ENCODE measurements at regions not wholly inside any gene's neighbourhood (a gene's known extent, or its start where the extent isn't known, plus 50 kb on each side); places are given as distances from the start of the nearest gene placed in this dataset.
A peak's percentile ranks its signal among the peaks of the same experiment; 100 is the strongest.

- H3K27ac ChIP-seq, result no peak overlapping the region
- 36 to 100% (median 60%) methylated on average over 1 to 2 of the region's 2 CpGs; no CpG with 5 or more reads in 3 of the 10 experiments for WGBS, 10 experiments
- ATAC-seq (replicated peaks in 6 of 8), result no peak
- H3K4me3 ChIP-seq, result no peak overlapping the region
- in situ Hi-C loops (cut with MboI; ENCODE audit: low pct_unique_long_range_greater_than_20kb in 2 of 9, low sequenced_read_pairs in 9 of 9, unreplicated experiment in 9 of 9), result no loop called here
- H3K4me1 ChIP-seq (replicated peaks in 1 of 2), result peaks cover 0 to 14% of the 10 kb centered on the region in 2 donors
Observed at GRCh38 chr5:31114817-31115216, 78.7 kb upstream of the CDH6 start.

GRCh38 chr5:31113666-31114350, 79.7 kb upstream of the CDH6 start:
- Histone ChIP-seq H3K4me1 (replicated peaks in 1 of 2) (peaks cover 0 to 14% of the 10 kb centered on the region in 2 donors), H3K27ac (no peak overlapping the region), H3K4me3 (no peak overlapping the region)
- in situ Hi-C loops (cut with MboI; ENCODE audit: low pct_unique_long_range_greater_than_20kb in 2 of 9, low sequenced_read_pairs in 9 of 9, unreplicated experiment in 9 of 9), result no loop called here
- ATAC-seq (replicated peaks in 6 of 8), result no peak
- WGBS, 10 experiments, result 0 to 100% (median 0%) methylated on average over 1 of the region's 1 CpG; no CpG with 5 or more reads in 5 of the 10 experiments

GRCh38 chr5:31113101-31113500, 80.4 kb upstream of the CDH6 start:
- Histone ChIP-seq H3K27ac (no peak overlapping the region), H3K4me1 (replicated peaks in 1 of 2) (peaks cover 0 to 14% of the 10 kb centered on the region in 2 donors), H3K4me3 (no peak overlapping the region)
- ATAC-seq (replicated peaks in 6 of 8), result no peak
- in situ Hi-C loops (cut with MboI; ENCODE audit: low pct_unique_long_range_greater_than_20kb in 2 of 9, low sequenced_read_pairs in 9 of 9, unreplicated experiment in 9 of 9), result no loop called here
- WGBS, 10 experiments, result 0 to 90% (median 79%) methylated on average over 2 to 3 of the region's 3 CpGs; no CpG with 5 or more reads in 1 of the 10 experiments

GRCh38 chr5:31107091-31107518, 86.4 kb upstream of the CDH6 start:
- in situ Hi-C loops (cut with MboI; ENCODE audit: low pct_unique_long_range_greater_than_20kb in 2 of 9, low sequenced_read_pairs in 9 of 9, unreplicated experiment in 9 of 9), result no loop called here
- 0 to 10% (median 0%) methylated on average over 1 to 2 of the region's 2 CpGs; no CpG with 5 or more reads in 1 of the 10 experiments for whole genome bisulfite sequencing, 10 experiments
- ATAC-seq (replicated peaks in 6 of 8), result peak in 3 of 8 experiments; percentile 20 to 57 (median 44)
- peaks cover 10 to 27% of the 10 kb centered on the region in 2 donors for H3K4me1 ChIP-seq (replicated peaks in 1 of 2)
- H3K27ac ChIP-seq, result no peak overlapping the region
- H3K4me3 ChIP-seq, result no peak overlapping the region

- no peak overlapping the region for H3K4me3 ChIP-seq
- WGBS, 10 experiments, result 0 to 40% (median 8%) methylated on average over 1 to 4 of the region's 4 CpGs; no CpG with 5 or more reads in 1 of the 10 experiments
- peaks cover 10 to 27% of the 10 kb centered on the region in 2 donors for H3K4me1 ChIP-seq (replicated peaks in 1 of 2)
- H3K27ac ChIP-seq, result no peak overlapping the region
- peak in 4 of 8 experiments; percentile 64 to 76 (median 68) for ATAC-seq (replicated peaks in 6 of 8)
- in situ Hi-C loops (cut with MboI; ENCODE audit: low pct_unique_long_range_greater_than_20kb in 2 of 9, low sequenced_read_pairs in 9 of 9, unreplicated experiment in 9 of 9), result no loop called here
Observed at GRCh38 chr5:31106691-31107090, 86.8 kb upstream of the CDH6 start.

- ATAC-seq (replicated peaks in 6 of 8), result peak in 5 of 8 experiments; percentile 61 to 75 (median 66)
- in situ Hi-C loops (cut with MboI; ENCODE audit: low pct_unique_long_range_greater_than_20kb in 2 of 9, low sequenced_read_pairs in 9 of 9, unreplicated experiment in 9 of 9), result no loop called here
- H3K4me3 ChIP-seq, result no peak overlapping the region
- H3K27ac ChIP-seq, result no peak overlapping the region
- WGBS, 10 experiments, result 0 to 81% (median 57%) methylated on average over 1 to 2 of the region's 2 CpGs; no CpG with 5 or more reads in 4 of the 10 experiments
- peaks cover 10 to 27% of the 10 kb centered on the region in 2 donors for H3K4me1 ChIP-seq (replicated peaks in 1 of 2)
Observed at GRCh38 chr5:31106278-31106677, 87.2 kb upstream of the CDH6 start.

GRCh38 chr5:31104775-31105174, 88.7 kb upstream of the CDH6 start:
- 17 to 100% (median 75%) methylated on average over 1 to 3 of the region's 4 CpGs; no CpG with 5 or more reads in 3 of the 10 experiments for WGBS, 10 experiments
- Histone ChIP-seq H3K27ac (no peak overlapping the region), H3K4me1 (replicated peaks in 1 of 2) (peaks cover 10 to 27% of the 10 kb centered on the region in 2 donors), H3K4me3 (no peak overlapping the region)
- in situ Hi-C loops (cut with MboI; ENCODE audit: low pct_unique_long_range_greater_than_20kb in 2 of 9, low sequenced_read_pairs in 9 of 9, unreplicated experiment in 9 of 9), result no loop called here
- no peak for ATAC-seq (replicated peaks in 6 of 8)

- WGBS, 10 experiments, result 28 to 100% (median 74%) methylated on average over 2 to 5 of the region's 5 CpGs; no CpG with 5 or more reads in 4 of the 10 experiments
- Histone ChIP-seq H3K27ac (no peak overlapping the region), H3K4me3 (no peak overlapping the region), H3K4me1 (replicated peaks in 1 of 2) (peaks cover 0 to 6% of the 10 kb centered on the region in 2 donors)
- in situ Hi-C loops (cut with MboI; ENCODE audit: low pct_unique_long_range_greater_than_20kb in 2 of 9, low sequenced_read_pairs in 9 of 9, unreplicated experiment in 9 of 9), result no loop called here
- ATAC-seq (replicated peaks in 6 of 8), result no peak
Observed at GRCh38 chr5:31100781-31101310, 92.6 kb upstream of the CDH6 start.

- no peak for ATAC-seq (replicated peaks in 6 of 8)
- Histone ChIP-seq H3K27ac (no peak overlapping the region), H3K4me3 (no peak overlapping the region), H3K4me1 (replicated peaks in 1 of 2) (peaks cover 0 to 2% of the 10 kb centered on the region in 2 donors)
- WGBS, 10 experiments, result 9 to 93% (median 59%) methylated on average over 1 to 4 of the region's 6 CpGs; no CpG with 5 or more reads in 4 of the 10 experiments
- in situ Hi-C loops (cut with MboI; ENCODE audit: low pct_unique_long_range_greater_than_20kb in 2 of 9, low sequenced_read_pairs in 9 of 9, unreplicated experiment in 9 of 9), result no loop called here
Observed at GRCh38 chr5:31100047-31100575, 93.4 kb upstream of the CDH6 start.

GRCh38 chr5:31098811-31099210, 94.7 kb upstream of the CDH6 start:
- no peak for ATAC-seq (replicated peaks in 6 of 8)
- in situ Hi-C loops (cut with MboI; ENCODE audit: low pct_unique_long_range_greater_than_20kb in 2 of 9, low sequenced_read_pairs in 9 of 9, unreplicated experiment in 9 of 9), result no loop called here
- Histone ChIP-seq H3K27ac (no peak overlapping the region), H3K4me3 (no peak overlapping the region), H3K4me1 (replicated peaks in 1 of 2) (peaks cover 0 to 2% of the 10 kb centered on the region in 2 donors)
- WGBS, 10 experiments, result 40 to 100% (median 76%) methylated on average over 1 to 4 of the region's 4 CpGs

GRCh38 chr5:31097851-31098250, 95.6 kb upstream of the CDH6 start:
- Histone ChIP-seq H3K4me1 (replicated peaks in 1 of 2) (no peaks in the 10 kb centered on the region), H3K4me3 (no peak overlapping the region), H3K27ac (no peak overlapping the region)
- ATAC-seq (replicated peaks in 6 of 8), result no peak
- in situ Hi-C loops (cut with MboI; ENCODE audit: low pct_unique_long_range_greater_than_20kb in 2 of 9, low sequenced_read_pairs in 9 of 9, unreplicated experiment in 9 of 9), result no loop called here

GRCh38 chr5:31096238-31096865, 97.1 kb upstream of the CDH6 start:
- Histone ChIP-seq H3K4me1 (replicated peaks in 1 of 2) (no peaks in the 10 kb centered on the region), H3K4me3 (no peak overlapping the region), H3K27ac (no peak overlapping the region)
- ATAC-seq (replicated peaks in 6 of 8), result peak in 2 of 8 experiments; percentile 43 to 72
- in situ Hi-C loops (cut with MboI; ENCODE audit: low pct_unique_long_range_greater_than_20kb in 2 of 9, low sequenced_read_pairs in 9 of 9, unreplicated experiment in 9 of 9), result no loop called here
- WGBS, 10 experiments, result 33 to 100% (median 93%) methylated on average over 1 to 3 of the region's 5 CpGs; no CpG with 5 or more reads in 3 of the 10 experiments

- 0 to 100% (median 100%) methylated on average over 1 of the region's 1 CpG; no CpG with 5 or more reads in 2 of the 10 experiments for WGBS, 10 experiments
- Histone ChIP-seq H3K27ac (no peak overlapping the region), H3K4me3 (no peak overlapping the region), H3K4me1 (replicated peaks in 1 of 2) (no peaks in the 10 kb centered on the region)
- no peak for ATAC-seq (replicated peaks in 6 of 8)
- in situ Hi-C loops (cut with MboI; ENCODE audit: low pct_unique_long_range_greater_than_20kb in 2 of 9, low sequenced_read_pairs in 9 of 9, unreplicated experiment in 9 of 9), result no loop called here
Observed at GRCh38 chr5:31095796-31096195, 97.7 kb upstream of the CDH6 start.
